ENCODE measurements at regions not wholly inside any gene's neighbourhood (a gene's known extent, or its start where the extent isn't known, plus 50 kb on each side); places are given as distances from the start of the nearest gene placed in this dataset.

DNA sequence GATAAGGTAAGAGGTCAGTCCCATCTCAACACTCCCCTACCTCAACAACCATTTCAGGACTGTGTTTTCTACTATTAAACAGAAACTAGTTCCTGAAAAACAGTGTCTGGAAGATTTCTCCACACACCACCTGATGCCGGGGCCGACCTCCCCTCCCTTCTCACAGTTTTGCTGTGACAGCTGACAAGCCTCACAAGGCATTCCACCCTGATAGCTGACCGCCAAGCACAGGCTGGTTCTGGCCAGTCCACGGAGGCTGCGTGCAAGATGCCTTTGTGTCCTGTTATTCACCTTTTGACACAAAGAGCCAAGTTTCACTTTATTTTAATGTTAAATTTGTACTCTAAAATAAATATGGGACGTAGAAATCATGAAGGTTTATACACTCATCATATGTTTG is 758.6 kb downstream of the PDHA2 start:
- DNase-seq = no peak

DNA sequence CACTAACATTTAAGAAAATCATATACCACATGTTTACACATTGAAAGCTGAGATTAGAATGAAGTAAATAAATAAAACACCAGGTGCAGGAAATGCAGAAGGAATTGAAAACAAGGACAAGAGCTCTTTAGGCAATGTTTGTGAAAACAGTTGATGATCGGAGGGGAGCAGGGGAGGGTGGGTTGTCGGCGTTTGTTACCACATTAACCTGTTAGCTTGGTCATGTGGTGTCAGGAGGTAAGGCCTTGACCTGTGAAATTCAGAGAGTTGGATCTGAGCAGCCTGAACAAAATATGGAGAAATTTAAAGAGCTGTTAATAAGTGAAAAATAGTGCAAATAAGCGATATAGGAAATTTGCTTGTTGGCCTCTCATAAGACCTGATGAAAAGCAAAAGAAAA is 759.9 kb downstream of the PDHA2 start:
- DNase-seq = no peak

DNA sequence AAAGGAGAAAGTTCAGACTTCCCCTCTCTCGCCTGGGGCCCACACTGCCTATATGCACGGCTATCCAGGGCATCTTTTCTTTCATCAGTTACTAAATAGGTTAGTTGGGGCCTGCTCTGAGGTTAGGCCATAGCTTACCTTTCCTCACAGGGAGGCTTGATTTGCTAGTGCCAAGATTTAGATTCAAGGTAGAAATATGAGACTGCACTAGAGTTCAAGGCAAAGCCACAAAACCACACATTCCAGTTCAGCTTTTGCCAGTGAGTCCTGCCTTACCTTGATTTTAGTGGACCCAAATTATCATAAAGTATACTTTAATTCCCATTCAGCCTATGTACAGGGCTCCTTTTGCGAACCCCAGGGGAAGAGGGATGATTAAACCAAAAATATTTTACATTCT is 762.8 kb downstream of the PDHA2 start:
- no peak for DNase-seq

DNA sequence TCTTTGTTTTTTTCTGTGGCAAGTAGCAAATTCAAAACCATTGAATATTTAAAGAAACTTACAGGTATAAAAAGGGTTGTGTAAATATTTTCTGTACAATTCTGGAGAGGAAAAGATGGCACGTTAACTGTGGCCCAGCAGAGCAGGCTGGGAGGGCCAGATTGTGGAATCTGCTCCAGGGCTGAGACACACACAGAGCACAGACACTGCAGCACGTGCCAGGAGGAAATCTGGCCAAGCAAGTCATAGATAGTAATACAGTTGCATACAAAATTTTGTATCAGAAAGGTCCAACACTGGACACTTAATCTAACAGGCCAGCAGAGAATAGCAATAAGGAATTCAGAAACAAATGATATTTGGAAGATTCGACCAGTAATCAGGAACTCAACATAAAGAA is 763.7 kb downstream of the PDHA2 start:
- DNase-seq = no peak

DNA sequence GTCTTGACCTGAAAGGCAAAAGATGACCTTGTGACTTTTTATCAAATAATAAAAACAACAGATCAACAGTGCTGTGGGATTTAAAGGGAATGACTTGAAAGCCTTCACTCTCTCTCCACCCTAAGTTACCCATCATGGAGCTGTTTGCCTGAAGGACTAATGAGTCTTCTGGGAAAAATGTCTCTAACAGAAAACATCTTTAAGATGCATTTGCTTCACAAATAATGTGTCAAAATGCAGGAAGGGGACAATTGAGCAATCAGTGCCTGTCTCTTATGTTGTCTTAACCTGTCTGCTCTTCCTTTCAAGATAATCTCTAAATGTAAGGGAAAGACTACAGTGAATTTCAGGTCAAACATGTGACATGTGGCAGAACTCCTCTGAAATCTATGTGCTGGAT is 766.6 kb downstream of the PDHA2 start:
- no peak for DNase-seq

DNA sequence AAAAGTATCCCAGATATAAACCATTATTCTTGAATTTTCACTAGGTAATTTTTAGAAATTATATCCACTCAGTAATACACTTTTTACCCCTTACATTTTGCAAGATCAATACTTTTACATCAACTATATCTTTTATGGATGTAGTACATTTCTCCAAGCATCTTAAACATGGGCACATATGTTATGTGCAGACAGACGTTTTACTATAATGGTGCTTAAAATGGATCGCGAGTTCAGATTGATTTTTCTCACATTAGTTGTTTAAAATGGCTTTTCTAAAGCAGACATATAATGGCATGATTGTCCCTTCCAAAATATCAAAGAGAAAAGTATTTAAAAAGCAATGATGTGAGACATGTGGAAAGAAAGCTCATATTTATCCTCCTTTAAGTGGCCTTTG is 786.1 kb downstream of the PDHA2 start:
- DNase-seq = no peak

DNA sequence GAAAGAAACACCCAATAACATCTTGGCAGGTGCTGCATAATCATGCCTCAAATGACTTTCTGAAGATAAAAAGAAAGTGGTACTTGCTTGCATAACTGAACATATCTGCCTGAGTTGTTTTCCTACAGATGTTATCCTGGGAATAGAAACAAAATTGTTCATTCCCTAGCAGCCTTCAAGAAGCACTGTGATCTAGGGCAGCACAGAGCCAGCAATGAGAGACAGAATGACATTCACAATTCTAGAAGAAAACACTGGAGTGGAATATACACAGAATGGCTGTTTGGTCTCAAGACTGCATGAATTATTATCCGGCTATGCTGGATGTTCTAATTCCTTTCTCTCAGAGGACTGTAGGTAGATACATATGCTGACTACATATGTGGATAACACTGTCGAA is 790.9 kb downstream of the PDHA2 start:
- DNase-seq = no peak

DNA sequence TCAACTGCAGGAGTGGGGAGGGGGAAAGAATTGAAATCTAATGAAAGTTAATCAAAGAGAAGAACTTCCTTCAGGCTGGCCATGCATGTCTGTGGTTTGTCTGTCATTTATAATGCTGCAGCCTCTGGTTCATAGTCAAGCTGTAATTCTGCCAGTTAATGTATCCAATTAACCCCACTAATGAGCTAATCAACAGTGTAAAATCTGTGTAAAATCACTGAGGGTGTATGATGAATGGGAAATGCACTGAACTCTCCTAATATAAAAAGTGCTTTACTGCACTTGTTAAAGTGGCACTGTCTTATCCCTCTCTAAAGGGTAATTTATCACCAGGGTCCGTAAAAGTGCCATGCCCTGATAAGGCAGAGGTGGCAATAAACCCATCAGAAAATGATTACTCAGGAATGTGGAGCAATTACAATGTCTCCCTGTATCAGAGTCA is 798.1 kb downstream of the PDHA2 start:
- no peak for DNase-seq

DNA sequence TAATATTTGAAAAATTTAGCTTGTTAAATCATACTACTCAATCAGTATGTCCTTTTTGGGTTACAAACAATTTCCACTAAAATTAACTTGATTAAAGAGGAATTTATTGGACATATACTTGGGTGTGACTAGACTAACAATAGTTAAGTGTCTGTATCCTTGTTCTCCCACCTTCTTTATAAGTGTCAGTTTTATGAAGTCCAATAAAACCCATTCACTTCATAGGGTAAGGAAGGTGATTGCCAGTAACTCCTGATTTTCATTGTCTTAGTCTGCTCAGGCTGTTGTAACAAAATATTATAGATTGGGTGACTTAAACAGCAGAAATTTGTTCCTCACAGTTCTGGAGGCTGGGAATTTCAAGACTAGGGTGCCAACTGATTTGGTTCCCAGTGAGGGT is 800.0 kb downstream of the PDHA2 start:
- no peak for DNase-seq

DNA sequence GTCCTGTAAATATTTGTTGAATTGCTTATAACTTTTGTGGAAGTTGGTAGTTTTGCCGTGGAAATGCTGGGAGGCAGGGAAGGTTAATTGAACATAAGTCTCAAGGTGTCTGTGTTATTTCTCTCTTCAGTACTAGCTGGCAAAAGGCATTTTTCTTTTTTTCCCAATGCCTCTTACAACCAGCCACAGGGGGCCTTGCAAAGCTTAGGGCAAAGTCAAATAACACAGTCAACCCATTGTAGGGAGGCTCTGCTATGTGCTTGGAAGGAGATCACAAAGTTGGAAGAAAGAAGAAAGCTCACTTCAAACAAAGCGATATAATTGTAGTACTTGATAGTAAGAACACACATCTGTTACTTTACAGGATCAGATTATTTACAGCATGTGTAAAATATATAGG is 802.6 kb downstream of the PDHA2 start:
- DNase-seq = no peak

DNA sequence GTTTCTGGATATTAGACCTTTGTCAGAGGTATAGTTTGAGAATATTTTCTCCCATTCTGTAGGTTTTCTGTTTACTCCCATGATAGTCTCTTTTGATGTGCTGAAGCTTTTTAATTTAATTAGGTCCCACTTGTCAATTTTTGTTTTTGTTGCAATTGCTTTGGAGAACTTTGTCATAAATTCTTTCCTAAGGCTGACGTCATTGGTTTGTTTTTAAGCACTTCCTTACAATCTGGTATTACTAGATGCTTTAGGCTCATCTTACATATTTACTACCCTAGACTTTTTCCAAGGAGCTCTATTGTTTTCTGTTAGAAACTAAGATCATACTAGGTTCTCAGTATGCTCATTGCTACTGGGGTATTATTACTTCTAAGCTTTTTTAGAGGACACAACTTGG is 806.3 kb downstream of the PDHA2 start:
- no peak for DNase-seq

DNA sequence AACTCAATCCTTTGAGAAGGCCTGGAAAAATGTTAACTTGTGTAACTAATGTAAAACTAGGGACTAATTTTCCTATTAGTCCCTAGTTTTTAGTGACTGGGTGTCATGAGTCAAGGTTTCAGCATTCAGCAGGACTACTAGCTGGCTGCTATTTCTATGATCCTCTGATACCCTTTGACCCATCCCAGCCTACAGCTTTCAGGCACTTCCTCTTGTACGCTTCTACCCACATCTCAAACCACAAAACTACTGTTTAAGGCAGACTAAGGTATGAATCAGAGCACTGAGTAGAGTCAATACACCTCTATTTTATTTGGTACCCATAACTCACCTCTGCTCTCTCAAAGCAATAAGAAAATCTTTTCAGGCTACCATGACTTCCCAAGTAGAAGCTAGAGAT is 809.6 kb downstream of the PDHA2 start:
- no peak for DNase-seq

DNA sequence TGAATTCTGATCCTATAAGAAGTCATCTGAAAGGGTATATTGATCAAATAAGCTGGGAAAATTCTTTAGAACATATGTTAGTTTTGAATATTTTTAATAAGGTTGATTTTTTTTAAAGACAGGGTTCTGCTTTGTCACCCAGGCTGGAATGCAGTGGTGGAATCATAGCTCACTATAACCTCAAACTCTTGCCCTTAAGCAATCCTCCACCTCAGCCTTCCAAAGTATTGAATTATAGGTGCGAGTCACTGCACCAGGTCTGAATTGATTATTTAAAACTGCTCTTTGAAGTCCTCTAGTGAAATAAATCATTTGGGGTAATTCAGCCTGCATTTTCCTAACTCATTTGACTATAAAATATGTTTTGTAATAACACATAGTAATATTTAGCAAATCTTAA is 812.3 kb downstream of the PDHA2 start:
- no peak for DNase-seq

DNA sequence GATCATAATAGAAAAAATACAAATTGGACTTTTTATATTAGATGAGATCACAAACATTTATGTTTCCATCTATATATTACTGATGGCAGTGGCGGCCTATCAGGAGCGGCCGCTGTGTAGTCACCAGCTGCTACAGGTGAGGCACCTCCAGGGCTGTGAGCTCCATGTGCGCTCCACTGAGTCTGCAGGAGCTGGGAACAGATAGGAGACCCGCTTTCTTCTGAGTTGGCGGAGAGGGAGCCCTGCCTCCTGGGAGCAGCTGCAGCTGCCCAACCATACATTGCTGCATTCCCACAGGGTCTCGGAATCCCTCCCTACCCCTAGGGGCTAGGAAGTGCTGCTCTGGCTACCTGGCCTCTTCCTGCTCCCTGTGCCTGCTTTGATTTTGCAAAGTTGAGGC is 812.9 kb downstream of the PDHA2 start:
- DNase-seq = no peak

DNA sequence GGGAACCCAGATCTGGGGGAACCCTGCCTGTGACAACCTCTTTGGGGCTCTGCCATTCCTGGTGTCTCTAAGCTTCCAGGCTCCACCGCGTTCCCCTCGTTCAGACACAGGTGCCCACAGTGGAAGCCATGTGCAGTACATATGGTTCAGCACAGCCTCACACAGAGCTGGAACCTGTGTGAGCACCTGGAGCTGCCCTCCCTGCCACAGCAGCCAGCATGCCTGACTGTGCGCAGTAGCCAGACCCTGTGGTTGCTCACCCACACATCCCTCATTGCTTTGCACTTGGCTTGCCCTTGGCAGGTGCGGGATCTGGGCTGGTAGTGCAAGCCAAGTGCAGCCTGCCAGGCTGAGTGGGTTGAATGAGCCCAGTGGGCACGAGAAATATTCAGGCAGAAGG is 814.2 kb downstream of the PDHA2 start:
- DNase-seq = no peak

DNA sequence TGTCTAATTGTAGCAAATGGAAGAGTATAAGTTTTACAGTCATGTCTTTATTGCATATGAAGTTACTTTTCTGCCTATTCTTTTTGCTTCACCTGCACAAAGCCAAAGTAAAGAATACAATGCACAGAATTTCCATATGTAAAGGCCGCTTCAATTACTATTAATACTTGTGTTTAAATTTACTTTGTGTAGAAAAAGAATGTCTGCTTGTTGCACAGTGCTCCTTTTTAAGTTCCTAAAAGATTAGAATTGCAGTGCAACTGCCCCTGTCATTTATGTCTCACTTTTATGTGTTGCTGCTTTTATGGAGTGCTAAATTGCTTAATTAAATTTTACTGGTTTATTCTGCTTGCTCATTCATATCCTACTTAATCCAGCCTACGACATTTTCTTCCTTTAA is 830.5 kb downstream of the PDHA2 start:
- DNase-seq = no peak

DNA sequence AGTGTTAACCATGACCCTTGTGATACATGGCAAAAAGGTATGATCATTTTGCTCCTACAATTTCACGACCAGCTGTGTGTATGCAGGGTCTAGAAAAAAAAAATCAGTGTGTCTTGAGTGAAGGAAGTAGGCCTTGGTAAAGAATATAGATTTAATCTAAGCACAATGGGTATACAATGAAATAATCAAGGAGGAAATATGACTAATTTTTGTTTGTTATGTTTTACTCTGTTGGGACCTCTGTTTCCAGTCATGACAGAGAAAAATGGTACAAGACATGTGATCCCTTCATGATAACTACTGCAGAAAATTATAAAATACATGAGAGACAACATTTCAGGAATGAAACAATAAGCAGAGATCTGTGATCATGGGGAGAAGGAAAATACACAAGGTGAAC is 835.5 kb downstream of the PDHA2 start:
- no peak for DNase-seq

DNA sequence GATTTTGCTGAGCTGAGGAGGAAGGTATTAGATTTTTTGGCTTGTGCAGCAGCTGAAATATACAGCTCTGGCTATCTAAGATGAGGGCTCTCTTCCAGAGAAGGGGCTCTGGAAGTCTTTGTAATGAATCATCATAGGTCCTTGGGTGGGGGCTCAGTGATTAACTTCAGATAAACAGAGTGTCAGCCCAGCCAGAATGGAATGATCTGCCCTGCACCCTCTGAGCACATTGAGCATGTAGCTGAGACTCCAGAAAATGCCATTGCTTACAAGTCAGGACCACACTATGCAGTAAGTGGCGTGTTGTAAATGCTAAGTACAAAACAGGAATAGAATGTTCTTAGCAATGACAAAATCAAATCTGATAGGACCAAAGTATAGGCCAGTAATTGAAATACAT is 836.0 kb downstream of the PDHA2 start:
- no peak for DNase-seq

DNA sequence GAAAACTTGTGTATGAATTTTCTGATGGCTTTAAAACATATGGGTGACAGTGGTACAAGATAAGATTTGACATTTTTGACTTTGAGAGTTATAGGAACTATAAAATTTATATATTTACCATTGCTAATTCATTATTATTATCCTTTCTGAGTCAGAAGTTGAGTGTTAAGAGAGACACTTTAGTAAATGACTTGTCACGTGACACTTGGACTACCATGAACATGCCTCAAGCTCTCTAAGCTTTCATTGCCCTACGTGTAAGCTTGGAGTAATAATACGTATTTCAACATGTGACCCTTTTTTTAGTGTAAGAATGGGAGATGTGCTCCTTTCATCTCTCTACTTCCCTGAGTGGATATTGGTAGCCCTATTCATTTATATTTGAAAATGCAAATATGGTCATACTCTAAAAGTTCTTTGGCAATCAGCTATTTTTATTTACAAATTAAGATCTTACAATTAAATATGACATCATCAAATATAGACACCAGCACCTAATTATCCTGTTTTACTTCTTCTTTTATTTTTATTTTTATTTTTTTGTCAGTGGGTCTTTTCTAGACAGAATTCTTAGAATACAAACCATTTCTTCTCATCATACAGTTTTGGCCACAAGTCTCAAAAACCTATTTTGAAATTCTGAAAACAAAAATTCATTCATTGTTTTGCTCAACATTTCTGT is 837.0 kb downstream of the PDHA2 start:
- DNase-seq = no peak

DNA sequence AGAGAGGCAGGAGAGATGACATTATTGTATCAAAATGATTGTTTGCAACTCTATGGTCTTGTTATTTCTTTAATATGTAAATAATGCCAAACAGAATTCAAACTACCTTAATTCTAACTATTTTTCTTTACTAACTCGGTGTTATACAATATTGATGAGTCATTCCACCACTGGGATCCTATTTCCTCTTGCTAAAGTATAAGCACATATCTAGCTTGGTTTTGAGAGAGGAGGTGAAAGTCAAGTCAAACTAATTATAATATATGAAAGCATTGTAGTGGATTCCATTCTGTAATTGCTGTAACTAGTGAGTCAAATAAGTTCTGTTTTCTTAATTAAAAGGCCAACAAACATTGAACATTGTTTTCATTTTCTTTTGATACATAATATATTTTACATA is 837.6 kb downstream of the PDHA2 start:
- peak in 1 of 2 experiments; percentile 1 for DNase-seq

DNA sequence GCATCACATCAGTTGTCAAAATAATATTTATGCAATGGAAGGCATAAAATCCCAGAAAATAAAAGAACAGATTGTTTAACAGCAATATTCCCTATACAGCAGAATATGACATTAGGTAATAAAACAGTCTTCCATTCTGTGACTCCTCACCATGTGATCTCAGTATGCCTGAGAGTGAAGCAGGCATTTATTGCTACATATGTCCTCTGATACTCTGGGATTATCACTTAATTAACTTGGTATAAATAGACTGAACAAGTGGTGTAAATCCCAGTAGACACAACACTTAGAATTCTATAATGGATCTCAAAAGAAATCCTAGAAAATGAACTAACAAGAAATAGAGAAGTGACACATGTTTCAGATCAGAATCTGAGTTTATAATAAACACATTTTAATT is 841.3 kb downstream of the PDHA2 start:
- DNase-seq = no peak

DNA sequence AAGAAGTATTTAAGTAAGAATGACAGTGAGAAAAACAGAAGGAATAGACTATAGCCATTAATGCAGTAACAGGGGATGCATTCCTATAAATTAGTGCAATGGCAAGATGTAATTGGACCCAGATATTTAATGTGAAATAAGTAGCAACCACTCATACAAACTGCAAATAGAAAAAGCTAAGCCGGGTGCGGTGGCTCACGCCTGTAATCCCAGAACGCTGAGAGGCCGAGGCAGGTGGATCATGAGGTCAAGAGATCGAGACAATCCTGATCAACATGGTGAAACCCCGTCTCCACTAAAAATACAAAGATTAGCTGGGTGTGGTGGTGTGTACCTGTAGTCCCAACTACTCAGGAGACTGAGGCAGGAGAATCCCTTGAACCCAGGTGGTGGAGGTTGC is 845.8 kb downstream of the PDHA2 start:
- no peak for DNase-seq

DNA sequence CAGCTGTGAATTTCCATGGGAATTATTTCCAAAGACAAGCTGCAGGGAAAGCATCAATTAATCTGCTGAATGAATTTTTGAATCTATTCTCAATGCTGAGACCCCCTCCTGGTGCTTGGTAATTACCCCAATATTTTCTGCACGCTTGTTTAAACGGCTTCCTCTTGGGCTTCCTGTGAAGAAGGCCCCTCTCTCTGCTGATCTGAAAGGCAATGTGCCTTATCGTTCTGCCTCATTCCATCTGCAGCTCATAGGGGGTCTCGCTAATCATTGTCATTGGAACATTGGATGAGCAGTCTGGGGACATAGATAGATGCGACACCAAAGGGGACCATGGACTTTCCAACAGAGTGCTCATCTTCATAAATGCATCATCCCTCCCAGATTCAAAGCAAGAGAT is 851.6 kb downstream of the PDHA2 start:
- DNase-seq = no peak

DNA sequence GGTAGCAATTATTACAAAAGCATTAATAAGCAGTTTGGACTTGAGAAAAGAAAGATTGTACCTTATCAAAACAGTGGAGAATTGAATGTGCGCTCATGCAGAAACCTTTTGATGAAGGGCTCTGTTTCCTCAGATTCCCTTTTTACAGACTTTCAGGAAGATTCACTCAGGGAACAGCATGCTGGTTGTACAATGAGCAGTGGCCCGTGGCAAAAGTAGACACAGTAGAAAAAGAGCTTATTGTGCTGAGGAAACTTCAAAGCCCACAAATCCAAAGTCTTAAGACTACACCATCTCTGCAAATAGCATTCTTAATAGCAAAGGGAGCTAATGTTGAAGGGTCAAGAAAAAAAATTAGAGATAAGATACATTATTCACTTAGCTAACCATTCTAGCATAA is 858.9 kb downstream of the PDHA2 start:
- no peak for DNase-seq

DNA sequence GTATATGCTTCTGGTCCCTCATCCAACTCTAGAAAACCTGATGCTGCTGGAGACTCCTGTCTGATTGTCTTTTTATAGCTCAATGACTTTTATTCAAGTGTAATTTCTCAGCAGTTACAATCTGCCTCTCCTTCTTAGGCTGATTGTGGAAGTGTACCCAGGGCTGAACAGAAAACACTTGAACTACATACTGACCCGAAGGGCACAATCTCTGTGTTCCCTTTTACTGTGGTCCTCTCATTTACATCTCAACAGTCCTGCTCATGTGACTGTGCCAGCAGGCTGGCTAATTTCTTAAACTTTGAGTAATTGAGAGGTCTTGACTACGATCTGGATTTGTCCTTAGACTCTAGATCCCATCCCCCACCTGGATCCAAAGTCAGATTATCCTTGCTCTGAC is 863.4 kb downstream of the PDHA2 start:
- DNase-seq = no peak

DNA sequence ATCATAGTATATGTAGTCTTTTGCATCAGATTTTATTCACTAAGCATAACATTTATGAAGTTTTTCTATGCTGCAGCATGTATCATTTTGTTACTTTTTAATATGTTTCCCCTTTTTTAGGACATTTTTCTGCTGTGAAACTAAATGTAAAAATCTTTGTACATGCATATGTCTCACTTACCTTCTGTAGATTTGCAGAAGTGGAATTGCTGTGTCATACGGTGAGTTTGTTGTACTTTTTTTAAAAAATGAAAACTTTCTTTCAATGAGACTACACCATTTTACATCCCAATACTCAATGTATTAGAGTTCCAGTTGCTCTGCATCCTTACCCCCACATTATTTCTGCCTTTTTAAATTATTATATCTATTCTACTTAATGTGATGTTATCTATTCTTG is 868.9 kb downstream of the PDHA2 start:
- no peak for DNase-seq
